GM12891 (cell line): ENCODE measurements at regions not wholly inside any gene's neighbourhood (a gene's known extent, or its start where the extent isn't known, plus 50 kb on each side); places are given as distances from the start of the nearest gene placed in this dataset.

ENCODE experiments used
- PAX5 ChIP-seq: IDR thresholded peaks from 2 replicates; pipeline ENCODE4 v1.6.1; 2011; ENCODE audit warnings: low read length, moderate library complexity, mild to moderate bottlenecking; ENCODE audit not compliant: insufficient read depth, severe bottlenecking
- POLR2A ChIP-seq: IDR thresholded peaks from 2 replicates; pipeline ENCODE4 v1.6.1; 2011; ENCODE audit warnings: low read depth, low read length, control low read depth
- POLR2AphosphoS5 ChIP-seq: IDR thresholded peaks from 2 replicates; pipeline ENCODE4 v1.6.1; 2011; ENCODE audit warnings: low read depth, low read length, control low read depth
- POU2F2 ChIP-seq: IDR thresholded peaks from 2 replicates; pipeline ENCODE4 v1.6.1; 2011; ENCODE audit warnings: low read depth, mild to moderate bottlenecking, control low read depth, low read length, moderate library complexity
- SPI1 ChIP-seq: IDR thresholded peaks from 2 replicates; pipeline ENCODE4 v1.6.1; 2011; ENCODE audit warnings: low read depth, low read length, control low read depth
- TAF1 ChIP-seq: IDR thresholded peaks from 2 replicates; pipeline ENCODE4 v1.6.1; 2011; ENCODE audit warnings: low read depth, low read length, control low read depth

DNA sequence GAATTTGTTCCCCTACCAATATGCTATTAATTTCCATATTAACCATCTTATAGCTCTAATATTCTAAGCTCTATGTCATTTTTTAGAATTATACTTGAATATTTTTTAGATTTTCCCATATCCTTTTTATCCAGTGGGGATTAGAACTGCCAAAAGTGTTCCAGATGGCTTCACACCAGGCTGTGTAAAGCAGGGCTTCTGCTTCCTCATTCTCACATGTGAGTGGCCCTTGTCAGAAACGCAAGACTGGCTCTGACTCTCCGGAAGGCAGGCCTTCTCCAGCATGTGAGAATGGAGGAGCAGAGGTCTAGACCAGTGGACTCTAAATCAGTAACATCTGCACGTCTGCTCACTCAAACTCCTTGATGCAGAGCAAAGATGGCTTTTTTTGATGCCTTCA, 650.1 kb downstream of the FGF9 start:
- no peak for TF ChIP-seq TAF1
- no peak for TF ChIP-seq POLR2AphosphoS5
- no peak for TF ChIP-seq POLR2A
- TF ChIP-seq POU2F2 = no peak
- no peak for TF ChIP-seq SPI1
- TF ChIP-seq PAX5 = no peak
